ENCODE measurements at regions not wholly inside any gene's neighbourhood (a gene's known extent, or its start where the extent isn't known, plus 50 kb on each side); places are given as distances from the start of the nearest gene placed in this dataset.
"Not testable (repeated sequence)": the region's sequence is repeated elsewhere in the genome, so short reads cannot be mapped to it uniquely, and the experiment has no call there.

- H3K27ac ChIP-seq = no peak overlapping the region
- no peaks in the 10 kb centered on the region for H3K4me1 ChIP-seq
- H3K36me3 ChIP-seq = no peaks in the 10 kb centered on the region
- no peak overlapping the region for H3K4me3 ChIP-seq
- no peaks in the 10 kb centered on the region for H3K9me3 ChIP-seq
- DNase-seq (ENCODE audit: low spot score) = no peak
- TF ChIP-seq CTCF (IDR thresholded peaks at IDR 0.05) = no peak
- H3K27me3 ChIP-seq = no peaks in the 10 kb centered on the region
Observed at GRCh38 chr7:142533920-142534319, 215.4 kb upstream of the PRSS1 start.

GRCh38 chr7:142529591-142529990 lies 219.7 kb upstream of the PRSS1 start:
- TF ChIP-seq CTCF (IDR thresholded peaks at IDR 0.05) = no peak
- Histone ChIP-seq H3K27me3 (no peaks in the 10 kb centered on the region), H3K4me1 (no peaks in the 10 kb centered on the region), H3K9me3 (no peaks in the 10 kb centered on the region), H3K36me3 (no peaks in the 10 kb centered on the region), H3K4me3 (no peak overlapping the region), H3K27ac (no peak overlapping the region)
- DNase-seq (ENCODE audit: low spot score) = no peak

GRCh38 chr7:142528608-142529408 lies 220.5 kb upstream of the PRSS1 start:
- DNase-seq (ENCODE audit: low spot score) = no peak
- no peaks in the 10 kb centered on the region for H3K27me3 ChIP-seq

GRCh38 chr7:142523821-142524460 lies 225.3 kb upstream of the PRSS1 start:
- Histone ChIP-seq H3K36me3 (no peaks in the 10 kb centered on the region), H3K27me3 (no peaks in the 10 kb centered on the region), H3K4me1 (no peaks in the 10 kb centered on the region), H3K27ac (no peak overlapping the region), H3K9me3 (no peaks in the 10 kb centered on the region), H3K4me3 (no peak overlapping the region)
- DNase-seq (ENCODE audit: low spot score) = no peak
- TF ChIP-seq CTCF (IDR thresholded peaks at IDR 0.05) = no peak

More at GRCh38 chr7:142528608-142529408, 220.5 kb upstream of the PRSS1 start:
- H3K9me3 ChIP-seq = no peaks in the 10 kb centered on the region
- H3K4me3 ChIP-seq = no peak overlapping the region
- H3K4me1 ChIP-seq = no peaks in the 10 kb centered on the region
- no peak for TF ChIP-seq CTCF (IDR thresholded peaks at IDR 0.05)
- no peak overlapping the region for H3K27ac ChIP-seq
- no peaks in the 10 kb centered on the region for H3K36me3 ChIP-seq

GRCh38 chr7:142522735-142523134 lies 226.5 kb upstream of the PRSS1 start:
- no peak for TF ChIP-seq CTCF (IDR thresholded peaks at IDR 0.05)
- Histone ChIP-seq H3K9me3 (no peaks in the 10 kb centered on the region), H3K27me3 (no peaks in the 10 kb centered on the region), H3K4me1 (no peaks in the 10 kb centered on the region), H3K27ac (no peak overlapping the region), H3K4me3 (no peak overlapping the region), H3K36me3 (no peaks in the 10 kb centered on the region)
- no peak for DNase-seq (ENCODE audit: low spot score)

- H3K9me3 ChIP-seq; H3K4me3 ChIP-seq; H3K4me1 ChIP-seq; H3K27ac ChIP-seq; H3K27me3 ChIP-seq; H3K36me3 ChIP-seq; DNase-seq (ENCODE audit: low spot score): not testable (repeated sequence)
Observed at GRCh38 chr7:142520885-142521284, 228.4 kb upstream of the PRSS1 start.

- not testable (repeated sequence) for H3K4me1 ChIP-seq; H3K36me3 ChIP-seq; DNase-seq (ENCODE audit: low spot score); H3K27me3 ChIP-seq; H3K4me3 ChIP-seq; H3K27ac ChIP-seq; H3K9me3 ChIP-seq
Observed at GRCh38 chr7:142520455-142520854, 228.8 kb upstream of the PRSS1 start.

All from right atrium auricular region (tissue), 2 donors.